B cell (primary cell): ENCODE measurements at regions not wholly inside any gene's neighbourhood (a gene's known extent, or its start where the extent isn't known, plus 50 kb on each side); places are given as distances from the start of the nearest gene placed in this dataset.

Experiments used
- EZH2 ChIP-seq: IDR thresholded peaks from 2 replicates; pipeline ENCODE4 v1.6.1; 2012; ENCODE audit warnings: borderline replicate concordance, low read depth, mild to moderate bottlenecking, moderate library complexity, low read length; ENCODE audit not compliant: insufficient read depth, poor library complexity, severe bottlenecking
- TF ChIP-seq, protein P1 (sequence below): fragments of 200-600 bp; IDR thresholded peaks from one replicate; pipeline ENCODE4 v1.8.0; 2022; ENCODE audit warnings: antibody characterized with exemption, mild to moderate bottlenecking

DNA sequence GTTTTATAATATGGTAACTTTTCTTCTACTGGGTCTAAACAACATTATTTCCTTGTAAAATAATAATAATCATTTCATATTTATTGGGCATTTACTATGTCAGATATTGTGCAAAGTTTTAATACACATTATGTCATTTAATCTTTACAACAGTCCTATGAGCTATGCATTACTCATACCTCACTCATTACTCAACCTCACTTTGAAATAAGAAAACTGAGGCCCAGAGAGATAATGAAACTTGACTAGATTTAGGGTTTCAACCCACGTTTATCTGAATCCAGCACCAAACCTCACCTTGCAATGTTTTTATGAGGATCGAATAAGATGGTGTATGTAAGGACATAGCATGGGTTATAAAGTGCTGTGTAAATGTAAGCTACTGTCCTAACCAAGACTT, 153.2 kb upstream of the SLC13A1 start:
- TF ChIP-seq, protein P1, sequence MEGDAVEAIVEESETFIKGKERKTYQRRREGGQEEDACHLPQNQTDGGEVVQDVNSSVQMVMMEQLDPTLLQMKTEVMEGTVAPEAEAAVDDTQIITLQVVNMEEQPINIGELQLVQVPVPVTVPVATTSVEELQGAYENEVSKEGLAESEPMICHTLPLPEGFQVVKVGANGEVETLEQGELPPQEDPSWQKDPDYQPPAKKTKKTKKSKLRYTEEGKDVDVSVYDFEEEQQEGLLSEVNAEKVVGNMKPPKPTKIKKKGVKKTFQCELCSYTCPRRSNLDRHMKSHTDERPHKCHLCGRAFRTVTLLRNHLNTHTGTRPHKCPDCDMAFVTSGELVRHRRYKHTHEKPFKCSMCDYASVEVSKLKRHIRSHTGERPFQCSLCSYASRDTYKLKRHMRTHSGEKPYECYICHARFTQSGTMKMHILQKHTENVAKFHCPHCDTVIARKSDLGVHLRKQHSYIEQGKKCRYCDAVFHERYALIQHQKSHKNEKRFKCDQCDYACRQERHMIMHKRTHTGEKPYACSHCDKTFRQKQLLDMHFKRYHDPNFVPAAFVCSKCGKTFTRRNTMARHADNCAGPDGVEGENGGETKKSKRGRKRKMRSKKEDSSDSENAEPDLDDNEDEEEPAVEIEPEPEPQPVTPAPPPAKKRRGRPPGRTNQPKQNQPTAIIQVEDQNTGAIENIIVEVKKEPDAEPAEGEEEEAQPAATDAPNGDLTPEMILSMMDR, result no peak
- TF ChIP-seq EZH2, result no peak
